Activated CD4-positive, alpha-beta T cell treated with anti-CD3 and anti-CD28 coated beads for 4 hours (primary cell): ENCODE measurements at regions not wholly inside any gene's neighbourhood (a gene's known extent, or its start where the extent isn't known, plus 50 kb on each side); places are given as distances from the start of the nearest gene placed in this dataset.
A peak's percentile ranks its signal among the peaks of the same experiment; 100 is the strongest.

ENCODE experiments used
- DNase-seq, 2 donors: peaks; one replicate each; pipeline ENCODE4 v3.0.0-alpha.2; 2020

DNA sequence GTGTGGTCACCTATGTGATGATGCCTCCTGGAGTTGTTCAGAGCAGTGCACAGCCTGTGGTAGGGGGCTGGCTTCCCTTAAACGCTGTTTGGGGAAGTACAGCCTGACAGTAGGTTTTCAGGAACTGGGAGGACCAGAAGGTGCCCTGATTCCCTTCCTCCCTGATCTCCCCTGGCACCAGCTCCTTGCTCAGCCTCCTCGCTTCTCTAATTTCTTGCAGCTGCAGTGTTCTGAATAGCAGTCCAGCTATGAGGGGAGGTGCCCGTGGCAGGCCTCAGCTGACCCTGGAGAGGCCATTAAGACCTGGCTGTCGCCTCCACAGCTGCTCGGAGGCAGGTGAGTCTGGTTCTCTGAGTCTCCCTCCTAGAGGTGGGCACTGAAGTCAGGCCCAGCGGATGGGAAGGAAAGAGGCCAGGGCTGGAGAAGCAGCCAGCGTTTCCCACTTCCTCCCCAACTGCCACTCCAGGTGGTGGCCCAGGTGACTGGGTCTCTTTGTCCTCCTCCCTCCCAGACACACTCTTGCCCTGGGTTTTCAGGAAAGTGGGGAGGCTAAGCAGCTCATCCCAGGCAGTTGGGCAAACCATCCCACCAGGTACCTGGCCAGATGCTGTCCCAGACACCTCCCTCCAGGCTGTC lies 52.0 kb upstream of the RPL11 start:
- DNase-seq = no peak

- no peak for DNase-seq
Observed at GRCh38 chr1:23638786-23639241, 52.8 kb upstream of the RPL11 start.

GRCh38 chr1:23638188-23638619 lies 53.4 kb upstream of the RPL11 start:
- DNase-seq = no peak

DNA sequence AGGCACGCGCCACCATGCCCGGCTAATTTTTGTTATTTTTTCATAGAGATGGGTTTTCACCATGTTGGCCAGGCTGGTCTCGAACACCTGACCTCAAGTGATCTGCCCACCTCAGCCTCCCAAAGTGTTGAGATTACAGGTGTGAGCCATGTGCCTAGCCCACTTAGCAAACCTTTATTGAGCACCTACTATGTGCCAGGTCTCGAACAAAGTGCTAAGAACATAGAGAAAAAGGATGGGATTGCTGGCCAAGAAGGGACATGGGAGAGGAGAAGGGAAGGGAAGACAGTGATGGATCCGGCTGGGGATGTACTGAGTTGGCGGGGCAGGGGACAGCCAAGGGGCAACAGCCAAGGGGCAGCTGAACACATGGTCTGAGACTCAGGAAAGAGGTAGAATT lies 55.6 kb upstream of the RPL11 start:
- DNase-seq = no peak

- peak; percentile 49 to 65 for DNase-seq
Observed at GRCh38 chr1:23634840-23635651, 56.6 kb upstream of the RPL11 start.

DNA sequence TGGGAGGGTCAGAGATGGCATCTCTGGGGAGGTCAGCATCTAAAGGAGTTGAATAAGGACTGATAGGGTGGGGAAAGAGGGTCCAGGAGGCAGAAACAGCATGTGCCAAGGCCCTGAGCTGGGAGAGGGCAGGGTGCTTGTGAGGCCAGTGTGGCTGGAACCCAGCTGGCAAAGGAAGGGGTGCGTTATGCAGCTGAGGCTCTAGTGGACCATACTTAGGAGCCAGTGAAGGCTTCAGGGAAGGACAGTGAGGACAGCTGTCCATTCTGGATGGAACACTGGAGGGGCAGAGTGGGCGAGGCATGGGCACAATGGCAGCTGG lies 57.1 kb upstream of the RPL11 start:
- DNase-seq = no peak

GRCh38 chr1:23632479-23633160 lies 59.0 kb upstream of the RPL11 start:
- no peak for DNase-seq

- DNase-seq = no peak
Observed at GRCh38 chr1:23629708-23630290, 61.8 kb upstream of the RPL11 start.

DNA sequence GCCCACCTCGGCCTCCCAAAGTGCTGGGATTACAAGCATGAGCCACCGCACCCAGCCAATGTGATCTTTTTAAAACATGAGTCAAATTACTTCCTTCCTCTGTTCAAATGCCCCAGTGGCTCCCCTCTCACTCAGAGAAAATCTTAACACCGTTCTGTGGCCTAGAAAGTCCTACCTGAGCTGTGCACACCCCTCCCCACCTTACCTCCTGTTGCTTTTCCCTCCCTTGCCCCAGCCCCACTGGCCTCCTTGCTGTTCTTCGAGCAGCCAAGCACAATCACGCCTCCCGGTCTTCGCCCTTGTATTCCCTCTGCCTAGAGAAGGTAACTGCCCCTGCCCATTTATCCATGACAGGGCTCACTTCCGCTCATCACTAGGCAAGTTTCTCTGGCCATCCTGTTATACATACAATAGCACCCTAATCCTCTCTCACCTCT lies 62.6 kb upstream of the RPL11 start:
- peak in 1 of 2 donors; percentile 18 for DNase-seq

DNA sequence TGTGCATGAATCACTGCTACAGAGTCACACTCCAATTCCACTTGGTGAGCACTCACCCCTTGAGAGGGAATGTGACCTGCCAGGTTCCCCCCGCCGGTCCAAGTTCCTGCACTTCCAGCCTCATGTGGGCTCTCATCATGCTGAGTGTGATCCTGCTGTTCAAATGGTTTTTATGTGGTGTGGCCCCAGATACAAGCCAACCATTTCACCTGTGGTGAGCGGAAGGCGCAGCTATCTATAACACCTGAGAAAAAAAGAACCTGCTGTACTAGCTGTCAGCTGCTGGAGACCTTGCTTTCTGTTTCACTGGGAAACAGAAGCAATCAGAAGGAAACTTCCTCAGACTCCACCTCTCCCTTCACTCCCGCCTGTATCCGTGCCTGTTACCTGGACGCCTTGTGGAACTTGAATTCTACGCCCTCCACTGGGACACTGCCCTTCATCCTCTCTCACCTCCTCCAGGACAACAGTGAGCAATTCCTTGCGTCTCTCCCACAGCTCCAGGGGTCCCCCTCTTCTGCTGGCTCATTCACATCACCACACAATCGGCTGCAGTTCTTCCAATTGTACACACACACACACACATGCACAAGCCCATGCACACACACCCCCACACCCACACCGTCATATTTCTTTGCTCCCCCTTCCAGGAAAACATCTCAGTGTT lies 64.4 kb upstream of the RPL11 start:
- DNase-seq = peak in 1 of 2 donors; percentile 9

GRCh38 chr1:23625929-23626535 lies 65.6 kb upstream of the RPL11 start:
- no peak for DNase-seq

DNA sequence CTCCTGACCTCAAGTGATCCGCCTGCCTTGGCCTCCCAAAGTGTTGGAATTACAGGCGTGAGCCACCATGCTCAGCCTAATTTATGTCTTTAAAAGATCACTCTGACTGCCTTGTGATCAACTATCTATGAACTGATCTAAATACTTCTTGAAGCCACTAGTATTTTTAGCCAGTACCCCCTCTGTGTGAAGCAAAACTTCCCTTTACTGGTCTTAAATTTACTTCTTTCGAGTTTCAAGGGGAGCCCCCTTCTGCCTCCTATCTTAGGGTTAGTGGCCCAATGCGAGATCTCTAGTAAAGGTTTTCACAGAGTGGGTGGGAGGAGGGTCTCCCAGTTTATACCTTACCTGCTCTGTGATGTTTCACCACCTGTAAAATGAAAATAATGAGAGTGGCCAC lies 66.1 kb upstream of the RPL11 start:
- no peak for DNase-seq

DNA sequence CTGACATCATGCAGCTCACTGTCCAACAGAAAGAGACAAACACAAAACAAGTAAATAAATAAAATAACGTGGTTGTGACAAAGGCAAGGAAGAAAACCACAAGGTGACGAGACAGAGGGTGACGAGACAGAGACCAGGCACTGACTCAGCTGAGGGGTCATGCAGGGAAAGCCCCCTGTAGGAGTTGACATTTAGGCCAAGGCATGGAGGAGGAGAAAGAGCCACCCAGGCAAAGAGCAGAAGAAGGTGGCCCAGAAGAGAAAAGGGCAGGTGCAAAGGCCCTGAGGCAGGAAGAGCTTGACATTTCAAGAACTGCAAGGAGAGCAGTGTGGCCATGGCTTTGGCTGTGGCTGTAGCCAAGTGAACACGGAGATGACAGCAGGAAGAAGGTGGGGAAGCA lies 65.1 kb upstream of the ID3 start:
- peak; percentile 46 to 61 for DNase-seq

DNA sequence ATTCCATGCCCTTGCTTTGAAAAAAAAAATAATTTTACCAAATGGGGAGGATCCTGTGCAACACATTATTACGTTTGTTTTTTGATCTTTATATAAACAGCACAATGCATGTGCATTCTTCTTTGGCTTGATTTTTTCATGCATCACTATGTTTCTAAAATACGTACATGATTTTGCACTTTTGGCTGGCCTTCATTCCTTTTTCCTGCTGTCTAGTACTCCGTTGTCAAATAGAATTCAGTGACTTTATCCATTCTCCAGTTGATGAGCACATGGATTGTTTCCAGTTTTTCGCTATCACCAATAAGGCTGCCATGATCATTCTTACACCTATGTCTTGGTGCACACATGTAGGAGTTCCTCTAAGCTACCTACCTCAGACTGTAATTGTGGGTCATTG lies 63.0 kb upstream of the ID3 start:
- no peak for DNase-seq

GRCh38 chr1:23620605-23621004 lies 61.3 kb upstream of the ID3 start:
- DNase-seq = no peak

- DNase-seq = peak; percentile 89 to 91
Observed at GRCh38 chr1:23619299-23620188, 60.2 kb upstream of the ID3 start.

DNA sequence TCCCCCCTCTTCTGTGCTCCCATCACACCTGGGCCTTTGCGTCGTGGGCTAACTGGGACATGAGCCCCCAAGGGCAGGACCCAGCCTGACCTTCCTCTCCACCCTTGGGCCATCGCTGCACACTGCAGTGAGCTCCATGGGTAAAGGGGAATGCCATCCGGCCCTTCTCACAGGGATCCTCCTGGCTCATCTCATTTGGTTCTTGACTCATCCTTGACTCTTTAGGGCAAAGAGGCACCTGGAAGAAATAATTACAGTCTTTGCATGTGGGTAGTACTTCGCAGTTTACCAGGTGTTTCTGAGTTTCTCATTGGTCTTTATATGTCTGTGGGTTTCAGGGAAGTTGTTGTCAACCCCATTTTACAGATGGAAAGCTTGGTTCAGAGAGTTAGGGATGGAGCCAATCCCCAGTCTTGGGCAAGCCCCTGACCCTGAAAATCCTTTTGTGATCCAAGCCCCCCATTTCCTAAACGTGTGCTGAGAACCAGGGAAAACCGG lies 59.3 kb upstream of the ID3 start:
- DNase-seq = no peak

DNA sequence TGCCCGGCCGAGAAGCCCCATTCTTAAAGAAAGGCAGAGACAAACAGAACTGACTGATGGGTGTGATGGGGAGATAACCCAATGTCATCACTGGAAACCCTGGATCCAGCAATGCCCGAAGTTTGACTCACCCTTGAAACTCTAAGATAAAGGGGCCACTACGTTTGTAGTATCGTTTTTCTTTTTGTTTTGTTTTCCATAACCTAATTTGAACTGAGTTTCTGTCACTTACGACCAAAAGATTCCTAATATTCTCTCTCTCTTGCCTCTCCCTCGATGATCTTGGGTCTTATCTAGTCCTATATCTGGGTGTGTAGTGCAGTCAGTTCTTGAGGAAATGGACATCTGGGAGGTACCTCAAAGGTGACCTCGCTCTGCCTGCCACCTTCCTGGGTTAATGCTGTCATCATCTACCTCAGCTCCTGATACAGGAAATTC lies 57.8 kb upstream of the ID3 start:
- DNase-seq = no peak

GRCh38 chr1:23616292-23616824 lies 57.1 kb upstream of the ID3 start:
- DNase-seq = no peak

DNA sequence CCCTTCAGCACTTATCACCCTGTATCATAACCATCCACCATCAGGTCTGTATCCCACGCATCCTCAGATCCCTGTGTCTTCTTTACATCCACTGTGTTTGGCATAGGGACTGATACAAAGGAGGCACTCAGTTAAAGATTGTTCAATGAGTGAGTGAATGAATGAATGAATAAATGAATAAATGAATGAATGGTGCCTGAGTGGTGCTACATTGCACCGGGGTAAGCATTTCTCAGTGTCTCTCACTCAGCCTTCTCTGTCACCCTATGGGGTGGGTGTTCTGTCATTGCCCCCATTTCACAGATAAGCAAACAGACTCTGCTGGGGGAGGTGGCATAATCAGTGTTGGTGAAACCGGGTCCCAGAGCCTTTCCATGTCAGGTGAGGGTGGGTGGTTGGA lies 56.6 kb upstream of the ID3 start:
- no peak for DNase-seq

GRCh38 chr1:23615423-23615822 lies 56.1 kb upstream of the ID3 start:
- DNase-seq = no peak
